SK-N-SH treated with all-trans-retinoic acid at 6 μM for 48 hours (cell line): ENCODE measurements at regions not wholly inside any gene's neighbourhood (a gene's known extent, or its start where the extent isn't known, plus 50 kb on each side); places are given as distances from the start of the nearest gene placed in this dataset.

ENCODE experiments used
- ATAC-seq: fragments of 200-7000 bp; cut with Tn5 transposase; 3 replicates; pipeline ENCODE4 v1.9.1; 2020; ENCODE audit warnings: mild to moderate bottlenecking, moderate library complexity
- ARNTL ChIP-seq: fragments of 450-650 bp; formaldehyde crosslinking; IDR thresholded peaks from 2 replicates; pipeline ENCODE4 v1.5.0; 2020; ENCODE audit warnings: low read depth, mild to moderate bottlenecking, moderate library complexity, borderline replicate concordance
- BACH2 ChIP-seq: fragments of 250-450 bp; sonication (Bioruptor Pico); IDR thresholded peaks from 2 replicates; pipeline ENCODE4 v1.9.0; 2021; ENCODE audit warnings: mild to moderate bottlenecking, borderline replicate concordance
- CREB5 ChIP-seq: fragments of 250-450 bp; sonication (Bioruptor Pico); IDR thresholded peaks from 2 replicates; pipeline ENCODE4 v1.5.1; 2020; ENCODE audit warnings: low read depth, mild to moderate bottlenecking, moderate library complexity
- CSDC2 ChIP-seq: fragments of 250-450 bp; sonication (Bioruptor Pico); IDR thresholded peaks from 2 replicates; pipeline ENCODE4 v1.5.0; 2020; ENCODE audit warnings: mild to moderate bottlenecking, moderate library complexity
- CSRNP3 ChIP-seq: fragments of 250-450 bp; sonication (Bioruptor Pico); IDR thresholded peaks from 2 replicates; pipeline ENCODE4 v1.5.1; 2021; ENCODE audit warnings: mild to moderate bottlenecking, moderate library complexity
- ESRRG ChIP-seq: fragments of 250-450 bp; sonication (Bioruptor Pico); IDR thresholded peaks from 2 replicates; pipeline ENCODE4 v1.6.1; 2021; ENCODE audit warnings: mild to moderate bottlenecking
- GLIS3 ChIP-seq: fragments of 250-450 bp; sonication (Bioruptor Pico); IDR thresholded peaks from 2 replicates; pipeline ENCODE4 v1.5.0; 2020; ENCODE audit warnings: mild to moderate bottlenecking, moderate library complexity
- ISL1 ChIP-seq: fragments of 250-450 bp; sonication (Bioruptor Pico); IDR thresholded peaks from 2 replicates; pipeline ENCODE4 v2.1.2; 2022; ENCODE audit warnings: mild to moderate bottlenecking, moderate library complexity
- OSR1 ChIP-seq: fragments of 250-450 bp; sonication (Bioruptor Pico); IDR thresholded peaks from 2 replicates; pipeline ENCODE4 v1.8.0; 2022; ENCODE audit warnings: moderate library complexity, mild to moderate bottlenecking, inconsistent platforms
- PATZ1 ChIP-seq: fragments of 250-450 bp; sonication (Bioruptor Pico); IDR thresholded peaks from 2 replicates; pipeline ENCODE4 v1.8.0; 2020; ENCODE audit warnings: mild to moderate bottlenecking, moderate library complexity, borderline replicate concordance
- POU6F1 ChIP-seq: fragments of 250-450 bp; sonication (Bioruptor Pico); IDR thresholded peaks from 2 replicates; pipeline ENCODE4 v1.8.0; 2021; ENCODE audit warnings: low read depth, mild to moderate bottlenecking, moderate library complexity, borderline replicate concordance
- PPARA ChIP-seq: fragments of 250-450 bp; sonication (Bioruptor Pico); IDR thresholded peaks from 2 replicates; pipeline ENCODE4 v1.5.0; 2020; ENCODE audit warnings: mild to moderate bottlenecking, borderline replicate concordance
- RARB ChIP-seq: fragments of 250-450 bp; sonication (Bioruptor Pico); IDR thresholded peaks from 2 replicates; pipeline ENCODE4 v1.8.0; 2021; ENCODE audit warnings: mild to moderate bottlenecking, moderate library complexity
- SNAI2 ChIP-seq: fragments of 250-450 bp; sonication (Bioruptor Pico); IDR thresholded peaks from 2 replicates; pipeline ENCODE4 v1.5.0; 2020; ENCODE audit warnings: mild to moderate bottlenecking, moderate library complexity
- TCF4 ChIP-seq: fragments of 250-450 bp; sonication (Bioruptor Pico); IDR thresholded peaks from 2 replicates; pipeline ENCODE4 v1.8.0; 2021; ENCODE audit warnings: mild to moderate bottlenecking, moderate library complexity, borderline replicate concordance
- TOX ChIP-seq: fragments of 250-450 bp; sonication (Bioruptor Pico); IDR thresholded peaks from 2 replicates; pipeline ENCODE4 v1.8.0; 2021; ENCODE audit warnings: mild to moderate bottlenecking, moderate library complexity, borderline replicate concordance
- TSHZ2 ChIP-seq: fragments of 250-450 bp; sonication (Bioruptor Pico); IDR thresholded peaks from 2 replicates; pipeline ENCODE4 v1.5.0; 2020; ENCODE audit warnings: mild to moderate bottlenecking, moderate library complexity
- ZC3H10 ChIP-seq: fragments of 250-450 bp; sonication (Bioruptor Pico); IDR thresholded peaks from 2 replicates; pipeline ENCODE4 v1.5.1; 2021; ENCODE audit warnings: mild to moderate bottlenecking, moderate library complexity
- ZFP3 ChIP-seq: fragments of 250-450 bp; sonication (Bioruptor Pico); IDR thresholded peaks from 2 replicates; pipeline ENCODE4 v1.5.0; 2020; ENCODE audit warnings: mild to moderate bottlenecking, moderate library complexity
- ZFP30 ChIP-seq: fragments of 450-650 bp; formaldehyde crosslinking; IDR thresholded peaks from 2 replicates; pipeline ENCODE4 v1.5.0; 2022; ENCODE audit warnings: mild to moderate bottlenecking, moderate library complexity
- ZNF565 ChIP-seq: fragments of 450-650 bp; formaldehyde crosslinking; conservative IDR thresholded peaks from 2 replicates; pipeline ENCODE4 v1.5.0; 2020; ENCODE audit warnings: low read depth, mild to moderate bottlenecking, moderate library complexity
- ZNF70 ChIP-seq: fragments of 450-650 bp; formaldehyde crosslinking; IDR thresholded peaks from 2 replicates; pipeline ENCODE4 v1.5.0; 2020; ENCODE audit warnings: mild to moderate bottlenecking, moderate library complexity
- ZNF8 ChIP-seq: fragments of 450-650 bp; formaldehyde crosslinking; IDR thresholded peaks from 2 replicates; pipeline ENCODE4 v1.5.0; 2020; ENCODE audit warnings: mild to moderate bottlenecking, moderate library complexity

GRCh38 chr10:128463991-128464760, 338.0 kb upstream of the MKI67 start (continued):
- TF ChIP-seq CSDC2 (CRISPR knock-in tag) (no peak), RARB (CRISPR knock-in tag) (no peak), BACH2 (CRISPR knock-in tag) (no peak)

GRCh38 chr10:128465697-128466096, 339.5 kb upstream of the MKI67 start:
- TF ChIP-seq ZFP3 = no peak
- no peak for TF ChIP-seq ZNF70 (CRISPR knock-in tag)
- no peak for TF ChIP-seq BACH2 (CRISPR knock-in tag)
- no peak for TF ChIP-seq ZC3H10 (CRISPR knock-in tag)
- TF ChIP-seq CSRNP3 (CRISPR knock-in tag) = no peak
- TF ChIP-seq SNAI2 (CRISPR knock-in tag) = no peak
- TF ChIP-seq TCF4 (CRISPR knock-in tag) = no peak
- TF ChIP-seq PPARA (CRISPR knock-in tag) = no peak
- TF ChIP-seq ARNTL = no peak
- TF ChIP-seq ZNF8 (CRISPR knock-in tag) = no peak
- no peak for TF ChIP-seq TSHZ2 (CRISPR knock-in tag)
- TF ChIP-seq ESRRG (CRISPR knock-in tag) = no peak
- no peak for TF ChIP-seq TOX (CRISPR knock-in tag)
- no peak for TF ChIP-seq ZNF565 (CRISPR knock-in tag)
- TF ChIP-seq RARB (CRISPR knock-in tag) = no peak
- TF ChIP-seq CSDC2 (CRISPR knock-in tag) = no peak
- no peak for TF ChIP-seq CREB5 (CRISPR knock-in tag)
- no peak for ATAC-seq

- ATAC-seq = no peak
- TF ChIP-seq CREB5 (CRISPR knock-in tag) (no peak), POU6F1 (CRISPR knock-in tag) (no peak), TOX (CRISPR knock-in tag) (no peak), ZC3H10 (CRISPR knock-in tag) (no peak), PPARA (CRISPR knock-in tag) (no peak), ZFP30 (no peak), PATZ1 (CRISPR knock-in tag) (no peak), ZNF565 (CRISPR knock-in tag) (no peak), CSDC2 (CRISPR knock-in tag) (no peak), SNAI2 (CRISPR knock-in tag) (no peak), ISL1 (CRISPR knock-in tag) (no peak), ESRRG (CRISPR knock-in tag) (no peak), GLIS3 (no peak), ARNTL (no peak), OSR1 (CRISPR knock-in tag) (no peak), CSRNP3 (CRISPR knock-in tag) (no peak), ZNF70 (CRISPR knock-in tag) (no peak), ZNF8 (CRISPR knock-in tag) (no peak), BACH2 (CRISPR knock-in tag) (no peak)
These were observed 340.7 kb upstream of the MKI67 start for GRCh38 chr10:128466831-128467371.
